ENCODE measurements at regions not wholly inside any gene's neighbourhood (a gene's known extent, or its start where the extent isn't known, plus 50 kb on each side); places are given as distances from the start of the nearest gene placed in this dataset.

DNA sequence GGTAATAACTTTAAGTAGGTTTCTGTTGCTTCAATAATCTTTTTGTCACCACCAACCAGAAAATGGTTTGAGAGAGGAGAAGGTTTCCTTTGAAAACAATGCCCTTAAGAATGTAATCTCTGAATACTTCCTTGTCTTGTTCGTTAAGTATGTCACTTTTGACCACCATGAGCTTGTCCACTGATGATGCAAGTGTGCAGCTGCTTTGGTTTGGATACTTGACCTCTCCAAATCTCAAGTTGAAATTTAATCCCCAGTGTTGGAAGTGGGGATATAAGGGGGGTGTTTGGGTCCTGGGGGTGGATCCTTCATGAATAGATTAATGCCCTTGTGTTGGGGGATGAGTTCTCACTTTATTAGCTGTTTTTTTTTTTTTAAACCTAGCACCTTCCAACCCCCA is 985.4 kb downstream of the EPHA7 start:
- Mint-ChIP-seq H3K36me3 (ENCODE audit: unreplicated experiment) (no peaks in the 10 kb centered on the region), H3K4me3 (ENCODE audit: unreplicated experiment) (no peak overlapping the region), H3K27ac (ENCODE audit: unreplicated experiment) (no peak overlapping the region), H3K4me1 (ENCODE audit: unreplicated experiment) (no peaks in the 10 kb centered on the region), H3K9me3 (ENCODE audit: unreplicated experiment) (no peaks in the 10 kb centered on the region), H3K27me3 (ENCODE audit: unreplicated experiment) (no peaks in the 10 kb centered on the region)
- DNase-seq (ENCODE audit: extremely low spot score, unreplicated experiment) = no peak
- TF ChIP-seq, protein P1, sequence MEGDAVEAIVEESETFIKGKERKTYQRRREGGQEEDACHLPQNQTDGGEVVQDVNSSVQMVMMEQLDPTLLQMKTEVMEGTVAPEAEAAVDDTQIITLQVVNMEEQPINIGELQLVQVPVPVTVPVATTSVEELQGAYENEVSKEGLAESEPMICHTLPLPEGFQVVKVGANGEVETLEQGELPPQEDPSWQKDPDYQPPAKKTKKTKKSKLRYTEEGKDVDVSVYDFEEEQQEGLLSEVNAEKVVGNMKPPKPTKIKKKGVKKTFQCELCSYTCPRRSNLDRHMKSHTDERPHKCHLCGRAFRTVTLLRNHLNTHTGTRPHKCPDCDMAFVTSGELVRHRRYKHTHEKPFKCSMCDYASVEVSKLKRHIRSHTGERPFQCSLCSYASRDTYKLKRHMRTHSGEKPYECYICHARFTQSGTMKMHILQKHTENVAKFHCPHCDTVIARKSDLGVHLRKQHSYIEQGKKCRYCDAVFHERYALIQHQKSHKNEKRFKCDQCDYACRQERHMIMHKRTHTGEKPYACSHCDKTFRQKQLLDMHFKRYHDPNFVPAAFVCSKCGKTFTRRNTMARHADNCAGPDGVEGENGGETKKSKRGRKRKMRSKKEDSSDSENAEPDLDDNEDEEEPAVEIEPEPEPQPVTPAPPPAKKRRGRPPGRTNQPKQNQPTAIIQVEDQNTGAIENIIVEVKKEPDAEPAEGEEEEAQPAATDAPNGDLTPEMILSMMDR (IDR thresholded peaks at IDR 0.05) = no peak

DNA sequence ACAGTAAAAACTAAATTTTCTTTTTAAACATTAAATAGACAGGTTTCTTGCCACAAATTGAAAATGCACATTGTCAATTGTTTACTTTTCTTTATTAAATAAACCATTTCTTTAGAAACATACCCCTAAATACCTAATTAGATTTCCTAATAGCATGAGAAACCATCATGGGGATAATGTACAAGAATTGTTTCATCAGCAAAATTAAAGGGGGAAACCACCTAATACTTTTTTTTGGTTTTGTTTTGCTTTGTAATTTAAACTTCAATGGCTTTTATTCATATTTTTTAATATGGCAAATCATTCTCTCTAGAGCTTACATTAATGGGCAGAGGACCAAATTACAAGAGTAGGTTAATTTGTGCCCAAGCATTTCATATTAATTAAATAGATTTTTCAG is 987.9 kb downstream of the EPHA7 start:
- no peak overlapping the region for H3K4me3 Mint-ChIP-seq (ENCODE audit: unreplicated experiment)
- TF ChIP-seq, protein P1 (IDR thresholded peaks at IDR 0.05) = no peak
- H3K9me3 Mint-ChIP-seq (ENCODE audit: unreplicated experiment) = no peaks in the 10 kb centered on the region
- no peak overlapping the region for H3K27ac Mint-ChIP-seq (ENCODE audit: unreplicated experiment)
- H3K4me1 Mint-ChIP-seq (ENCODE audit: unreplicated experiment) = peaks cover 10% of the 10 kb centered on the region
- H3K36me3 Mint-ChIP-seq (ENCODE audit: unreplicated experiment) = no peaks in the 10 kb centered on the region
- H3K27me3 Mint-ChIP-seq (ENCODE audit: unreplicated experiment) = no peaks in the 10 kb centered on the region
- DNase-seq (ENCODE audit: extremely low spot score, unreplicated experiment) = no peak

DNA sequence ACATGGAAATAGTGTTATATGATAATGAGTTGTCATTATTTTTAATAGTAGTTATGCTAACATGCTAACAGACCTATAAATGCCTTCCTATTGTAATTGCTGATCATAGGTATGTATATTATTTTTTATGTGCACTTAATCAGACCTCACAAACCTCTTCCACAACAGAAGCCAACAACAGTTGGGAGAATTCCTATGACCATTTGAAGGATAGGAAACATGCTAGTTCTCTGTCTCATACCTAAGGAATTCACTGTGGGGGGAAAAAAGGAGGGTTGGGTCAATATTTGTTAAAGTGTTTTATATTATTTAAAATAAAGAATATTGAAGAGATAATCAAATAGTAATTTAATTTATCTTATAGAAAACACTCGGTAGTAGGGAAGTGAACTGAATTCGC is 990.9 kb downstream of the EPHA7 start:
- peaks cover 12% of the 10 kb centered on the region for H3K9me3 Mint-ChIP-seq (ENCODE audit: unreplicated experiment)
- no peak for DNase-seq (ENCODE audit: extremely low spot score, unreplicated experiment)
- TF ChIP-seq, protein P1 (IDR thresholded peaks at IDR 0.05) = no peak
- peaks cover 3% of the 10 kb centered on the region for H3K36me3 Mint-ChIP-seq (ENCODE audit: unreplicated experiment)
- H3K27ac Mint-ChIP-seq (ENCODE audit: unreplicated experiment) = no peak overlapping the region
- no peaks in the 10 kb centered on the region for H3K27me3 Mint-ChIP-seq (ENCODE audit: unreplicated experiment)
- no peak overlapping the region for H3K4me3 Mint-ChIP-seq (ENCODE audit: unreplicated experiment)
- H3K4me1 Mint-ChIP-seq (ENCODE audit: unreplicated experiment) = peaks cover 10% of the 10 kb centered on the region

DNA sequence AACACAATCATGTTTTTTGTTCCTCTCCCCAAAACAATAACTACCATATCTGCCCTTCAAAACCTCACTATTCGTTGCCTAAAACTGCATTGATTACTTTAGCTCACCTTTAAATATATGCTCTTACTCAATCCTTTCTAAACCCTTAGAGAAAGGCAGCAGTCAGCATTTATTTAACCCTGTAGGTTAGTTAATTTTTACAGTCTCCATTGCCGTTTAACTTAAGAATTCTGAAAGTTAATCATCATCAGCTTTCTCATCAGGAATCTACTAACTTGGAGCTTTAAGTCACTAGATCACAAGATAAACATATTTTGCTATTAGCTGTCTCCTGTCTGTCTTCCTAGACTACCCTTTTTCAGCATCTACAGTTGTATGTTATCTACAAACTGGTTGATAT is 991.9 kb downstream of the EPHA7 start:
- Mint-ChIP-seq H3K9me3 (ENCODE audit: unreplicated experiment) (peaks cover 15% of the 10 kb centered on the region), H3K4me3 (ENCODE audit: unreplicated experiment) (no peak overlapping the region), H3K36me3 (ENCODE audit: unreplicated experiment) (peaks cover 3% of the 10 kb centered on the region), H3K27me3 (ENCODE audit: unreplicated experiment) (no peaks in the 10 kb centered on the region), H3K4me1 (ENCODE audit: unreplicated experiment) (peaks cover 10% of the 10 kb centered on the region), H3K27ac (ENCODE audit: unreplicated experiment) (peak overlapping the region; percentile 15)
- no peak for DNase-seq (ENCODE audit: extremely low spot score, unreplicated experiment)
- TF ChIP-seq, protein P1 (IDR thresholded peaks at IDR 0.05) = no peak

DNA sequence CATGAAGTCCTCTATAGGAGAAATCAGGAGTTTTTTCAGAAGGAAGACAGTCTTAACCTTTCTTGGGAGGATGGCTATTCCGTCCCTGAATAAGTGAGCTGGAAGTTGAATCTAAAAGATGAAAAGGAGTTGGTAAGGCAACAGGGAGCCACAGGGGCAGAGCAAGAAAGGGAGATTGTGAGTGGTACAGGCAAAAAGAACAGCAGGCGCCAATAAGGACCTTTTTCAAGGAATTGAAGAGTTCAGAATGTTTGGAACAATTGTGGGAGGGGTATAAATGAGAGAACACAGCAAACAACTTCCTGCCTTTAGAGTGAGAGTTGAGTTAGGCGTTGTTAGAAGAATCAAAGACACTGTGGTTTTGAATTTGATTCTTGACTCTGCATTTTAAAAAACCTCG is 1003.7 kb downstream of the EPHA7 start:
- H3K4me1 Mint-ChIP-seq (ENCODE audit: unreplicated experiment) = no peaks in the 10 kb centered on the region
- no peak for DNase-seq (ENCODE audit: extremely low spot score, unreplicated experiment)
- H3K27me3 Mint-ChIP-seq (ENCODE audit: unreplicated experiment) = no peaks in the 10 kb centered on the region
- H3K27ac Mint-ChIP-seq (ENCODE audit: unreplicated experiment) = no peak overlapping the region
- TF ChIP-seq, protein P1 (IDR thresholded peaks at IDR 0.05) = no peak
- H3K9me3 Mint-ChIP-seq (ENCODE audit: unreplicated experiment) = peaks cover 25% of the 10 kb centered on the region
- peaks cover 14% of the 10 kb centered on the region for H3K36me3 Mint-ChIP-seq (ENCODE audit: unreplicated experiment)
- no peak overlapping the region for H3K4me3 Mint-ChIP-seq (ENCODE audit: unreplicated experiment)

Data from osteocyte (in vitro differentiated cells).